ENCODE measurements at regions not wholly inside any gene's neighbourhood (a gene's known extent, or its start where the extent isn't known, plus 50 kb on each side); places are given as distances from the start of the nearest gene placed in this dataset.

DNA sequence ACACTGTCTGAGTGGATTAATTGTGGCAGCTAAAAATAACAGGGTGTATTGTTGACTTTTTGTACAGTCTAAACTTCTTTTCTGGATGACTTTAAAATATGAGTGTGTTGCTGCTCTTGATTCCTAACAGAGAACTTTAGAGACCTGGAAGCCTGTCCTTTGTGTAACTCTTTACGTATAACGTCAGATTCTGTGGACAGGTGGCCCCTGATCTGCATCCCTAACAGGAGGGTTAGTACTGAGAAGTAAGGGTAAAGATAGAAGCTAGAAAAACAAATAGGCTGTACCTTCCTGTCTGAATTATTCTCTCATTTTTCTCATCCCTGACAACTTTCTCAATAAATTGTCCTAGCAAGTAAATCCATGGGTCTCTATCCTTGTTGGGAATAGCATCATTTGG, 105.7 kb upstream of the LIMCH1 start:
- POLR2A ChIA-PET, result no interaction called here
- intact Hi-C loops (cut with DNase I, micrococcal nuclease), result no loop called here
- Mint-ChIP-seq H3K27me3 (peaks cover 4% of the 10 kb centered on the region), H3K36me3 (ENCODE audit: low read depth) (no peaks in the 10 kb centered on the region), H3K4me3 (no peak overlapping the region), H3K27ac (no peak overlapping the region), H3K4me1 (ENCODE audit: low read depth) (no peaks in the 10 kb centered on the region), H3K9me3 (no peaks in the 10 kb centered on the region)
- Histone ChIP-seq H3K9me3 (ENCODE audit: control insufficient read depth in 1 of 2, insufficient read depth in 1 of 2, low read length in 2 of 2) (peaks cover 0 to 5% of the 10 kb centered on the region in 2 experiments), H3K4me1 (ENCODE audit: insufficient read depth, low read length) (no peaks in the 10 kb centered on the region), H3K4me3 (ENCODE audit: low read length) (no peak overlapping the region), H3K27me3 (ENCODE audit: control insufficient read depth in 1 of 2, insufficient read depth in 2 of 2, low read length in 2 of 2) (no peaks in the 10 kb centered on the region), H3K36me3 (ENCODE audit: insufficient read depth, low read length) (no peaks in the 10 kb centered on the region), H3K27ac (ENCODE audit: low read depth in 1 of 2, low read length in 2 of 2) (no peak overlapping the region)
- ATAC-seq (ENCODE audit: poor library complexity) (no peak), DNase-seq (no peak)
- no peak for TF ChIP-seq CTCF (IDR thresholded peaks at IDR 0.05)
- CTCF ChIA-PET, result no interaction called here

- H3K27ac ChIP-seq (ENCODE audit: low read depth in 1 of 2, low read length in 2 of 2), result no peak overlapping the region
- intact Hi-C loops (cut with DNase I, micrococcal nuclease), result no loop called here
- DNase-seq, result no peak
- Mint-ChIP-seq H3K27ac (no peak overlapping the region), H3K36me3 (ENCODE audit: low read depth) (no peaks in the 10 kb centered on the region), H3K4me3 (no peak overlapping the region), H3K27me3 (peaks cover 4% of the 10 kb centered on the region), H3K9me3 (no peaks in the 10 kb centered on the region), H3K4me1 (ENCODE audit: low read depth) (no peaks in the 10 kb centered on the region)
- peaks cover 0 to 5% of the 10 kb centered on the region in 2 experiments for H3K9me3 ChIP-seq (ENCODE audit: control insufficient read depth in 1 of 2, insufficient read depth in 1 of 2, low read length in 2 of 2)
- no peaks in the 10 kb centered on the region for H3K4me1 ChIP-seq (ENCODE audit: insufficient read depth, low read length)
- ChIA-PET POLR2A (no interaction called here), CTCF (no interaction called here)
- H3K4me3 ChIP-seq (ENCODE audit: low read length), result no peak overlapping the region
- ATAC-seq (ENCODE audit: poor library complexity), result no peak
- no peaks in the 10 kb centered on the region for H3K36me3 ChIP-seq (ENCODE audit: insufficient read depth, low read length)
- H3K27me3 ChIP-seq (ENCODE audit: control insufficient read depth in 1 of 2, insufficient read depth in 2 of 2, low read length in 2 of 2), result no peaks in the 10 kb centered on the region
- no peak for TF ChIP-seq CTCF (IDR thresholded peaks at IDR 0.05)
These were observed 105.1 kb upstream of the LIMCH1 start for GRCh38 chr4:41432881-41433280.

- no peaks in the 10 kb centered on the region for H3K27me3 ChIP-seq (ENCODE audit: control insufficient read depth in 1 of 2, insufficient read depth in 2 of 2, low read length in 2 of 2)
- H3K36me3 Mint-ChIP-seq (ENCODE audit: low read depth), result no peaks in the 10 kb centered on the region
- no peak for DNase-seq
- no peaks in the 10 kb centered on the region for H3K4me1 Mint-ChIP-seq (ENCODE audit: low read depth)
- H3K4me3 ChIP-seq (ENCODE audit: low read length), result no peak overlapping the region
- no peak overlapping the region for H3K4me3 Mint-ChIP-seq
- H3K9me3 Mint-ChIP-seq, result no peaks in the 10 kb centered on the region
- intact Hi-C loops (cut with DNase I, micrococcal nuclease), result no loop called here
- CTCF ChIA-PET, result no interaction called here
- no peak for TF ChIP-seq CTCF (IDR thresholded peaks at IDR 0.05)
- H3K27me3 Mint-ChIP-seq, result peaks cover 4% of the 10 kb centered on the region
- H3K27ac ChIP-seq (ENCODE audit: low read depth in 1 of 2, low read length in 2 of 2), result no peak overlapping the region
- no peak overlapping the region for H3K27ac Mint-ChIP-seq
- no peaks in the 10 kb centered on the region for H3K36me3 ChIP-seq (ENCODE audit: insufficient read depth, low read length)
- ATAC-seq (ENCODE audit: poor library complexity), result no peak
- no peaks in the 10 kb centered on the region for H3K4me1 ChIP-seq (ENCODE audit: insufficient read depth, low read length)
- POLR2A ChIA-PET, result no interaction called here
- peaks cover 0 to 6% of the 10 kb centered on the region in 2 experiments for H3K9me3 ChIP-seq (ENCODE audit: control insufficient read depth in 1 of 2, insufficient read depth in 1 of 2, low read length in 2 of 2)
These were observed 104.6 kb upstream of the LIMCH1 start for GRCh38 chr4:41433361-41433760.
